Stomach (tissue), 4 donors: ENCODE measurements at regions not wholly inside any gene's neighbourhood (a gene's known extent, or its start where the extent isn't known, plus 50 kb on each side); places are given as distances from the start of the nearest gene placed in this dataset.

Source experiments
- CTCF ChIP-seq, 7 experiments: fragments of 450-650 bp in 4 of 7; fragments of 200-600 bp in 3 of 7; sonication (generic) in 3 of 7; IDR thresholded peaks; one replicate each; pipeline ENCODE4 v1.5.1; 2016 to 2019; ENCODE audit warnings: antibody characterized with exemption in 7 of 7, control low read depth in 2 of 7, mild to moderate bottlenecking in 1 of 7
- EP300 ChIP-seq: sonication (generic); formaldehyde crosslinking; IDR thresholded peaks from one replicate; pipeline ENCODE4 v1.6.1; 2017; ENCODE audit warnings: antibody characterized with exemption

- no peak for TF ChIP-seq CTCF (IDR thresholded peaks at IDR 0.05)
- TF ChIP-seq EP300, result no peak
These were observed 318.5 kb downstream of the KCNC2 start for GRCh38 chr12:74891083-74891668.
